ENCODE measurements at regions not wholly inside any gene's neighbourhood (a gene's known extent, or its start where the extent isn't known, plus 50 kb on each side); places are given as distances from the start of the nearest gene placed in this dataset.

- no peak for TF ChIP-seq CTCF (IDR thresholded peaks at IDR 0.05; ENCODE audit: insufficient read depth, low read length)
- no peak overlapping the region for H3K4me3 ChIP-seq (ENCODE audit: low read depth, low read length)
- no peak for DNase-seq (ENCODE audit: low read depth)
These were observed 59.8 kb downstream of the MRPS30 start for GRCh38 chr5:44868541-44868940.

- H3K4me3 ChIP-seq (ENCODE audit: low read depth, low read length): no peak overlapping the region
- TF ChIP-seq CTCF (IDR thresholded peaks at IDR 0.05; ENCODE audit: insufficient read depth, low read length): no peak
- DNase-seq (ENCODE audit: low read depth): no peak
These were observed 61.2 kb downstream of the MRPS30 start for GRCh38 chr5:44869928-44870327.

DNA sequence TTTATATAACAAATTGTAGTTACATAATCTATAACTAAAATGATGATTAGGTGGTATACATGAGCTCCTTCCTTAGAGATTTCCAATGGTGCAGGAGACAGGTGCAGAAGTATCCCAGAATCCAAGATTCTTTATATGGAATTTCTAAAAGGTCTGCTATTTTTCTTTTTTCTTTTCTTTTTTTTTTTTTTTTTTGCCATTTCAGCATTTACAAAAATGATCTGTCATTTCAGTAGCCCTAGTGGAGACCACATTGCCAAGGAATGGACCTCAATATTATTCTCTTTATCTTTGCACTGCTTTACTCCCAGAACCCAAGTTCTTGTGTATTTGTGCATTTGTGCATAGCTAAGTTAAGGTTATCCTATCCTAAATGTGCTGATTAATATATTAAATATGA, 61.7 kb downstream of the MRPS30 start:
- no peak overlapping the region for H3K4me3 ChIP-seq (ENCODE audit: low read depth, low read length)
- TF ChIP-seq CTCF (IDR thresholded peaks at IDR 0.05; ENCODE audit: insufficient read depth, low read length): no peak
- DNase-seq (ENCODE audit: low read depth): no peak

GRCh38 chr5:44871401-44871800, 62.7 kb downstream of the MRPS30 start:
- no peak for DNase-seq (ENCODE audit: low read depth)
- no peak for TF ChIP-seq CTCF (IDR thresholded peaks at IDR 0.05; ENCODE audit: insufficient read depth, low read length)

DNA sequence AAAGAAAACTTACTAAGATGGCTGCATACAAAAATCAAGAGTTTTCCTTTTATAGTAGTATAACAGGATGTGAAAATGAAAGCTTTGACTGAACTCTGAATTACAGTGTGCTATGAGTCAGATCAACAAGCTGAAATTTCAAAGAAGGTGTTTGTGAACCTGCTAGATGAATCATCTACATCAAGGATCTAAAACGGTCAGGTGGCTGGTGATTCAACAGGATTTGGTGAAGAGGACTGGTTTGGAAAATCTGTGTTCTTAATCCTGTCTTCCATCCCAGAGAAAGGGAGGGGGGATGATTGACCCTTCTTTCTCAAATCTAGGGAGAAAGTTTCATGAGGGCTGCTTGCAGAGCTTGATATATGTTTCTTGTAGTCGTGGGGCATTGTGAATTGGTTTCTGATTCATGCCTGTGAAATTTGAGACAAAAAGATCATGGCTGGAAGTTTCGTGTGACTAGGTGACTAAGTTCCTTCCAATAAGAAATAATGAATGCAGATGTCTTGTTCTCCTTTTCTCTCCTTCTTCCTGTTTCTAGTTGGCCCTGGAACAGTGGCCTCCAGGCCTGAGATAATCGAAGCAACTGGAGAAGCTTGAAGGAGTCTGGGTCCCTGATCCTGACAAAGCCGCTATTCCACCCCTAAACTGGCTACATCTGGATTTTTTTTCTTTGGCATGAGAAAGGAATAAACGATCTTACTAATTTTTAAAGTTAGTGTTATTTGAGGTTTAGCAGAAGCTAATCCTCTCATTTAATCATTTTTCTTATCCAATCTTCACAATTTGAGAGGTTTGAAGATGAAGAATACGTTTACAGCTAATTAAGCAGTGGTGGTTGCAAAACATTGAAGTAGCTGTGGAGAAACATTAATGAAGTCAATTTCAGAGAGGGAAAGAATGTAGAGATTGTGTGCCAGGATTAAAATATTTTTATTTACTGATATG, 67.2 kb downstream of the MRPS30 start:
- DNase-seq (ENCODE audit: low read depth): peak; percentile 22
- H3K4me3 ChIP-seq (ENCODE audit: low read depth, low read length): no peak overlapping the region
- no peak for TF ChIP-seq CTCF (IDR thresholded peaks at IDR 0.05; ENCODE audit: insufficient read depth, low read length)

More at GRCh38 chr5:44871401-44871800, 62.7 kb downstream of the MRPS30 start:
- H3K4me3 ChIP-seq (ENCODE audit: low read depth, low read length): no peak overlapping the region

DNA sequence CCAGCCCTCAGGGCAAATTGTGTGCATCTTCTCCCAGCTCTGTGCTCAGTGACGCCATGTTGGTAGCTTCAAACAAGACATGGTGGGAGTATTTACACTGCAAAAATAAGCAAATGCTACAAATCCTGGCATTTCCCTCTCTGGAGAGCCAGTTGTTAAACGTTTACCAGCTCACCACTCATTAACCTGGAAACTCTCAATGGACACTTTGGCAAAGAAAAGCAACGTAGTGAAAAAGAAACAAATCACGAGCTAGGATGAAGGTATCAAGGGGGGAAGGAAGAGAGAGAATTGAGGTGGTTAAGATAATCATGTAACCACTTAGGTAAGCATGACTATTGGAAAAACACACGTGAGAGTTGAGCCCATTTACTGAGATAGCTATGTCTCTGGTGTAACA, 72.5 kb downstream of the MRPS30 start:
- TF ChIP-seq CTCF (IDR thresholded peaks at IDR 0.05; ENCODE audit: insufficient read depth, low read length): no peak
- no peak overlapping the region for H3K4me3 ChIP-seq (ENCODE audit: low read depth, low read length)

More for the DNA sequence above, 72.5 kb downstream of the MRPS30 start:
- DNase-seq (ENCODE audit: low read depth): no peak

Measured in fibroblast of the aortic adventitia (primary cell).